Heart left ventricle (tissue), 16 donors: ENCODE measurements at regions not wholly inside any gene's neighbourhood (a gene's known extent, or its start where the extent isn't known, plus 50 kb on each side); places are given as distances from the start of the nearest gene placed in this dataset.

ENCODE experiments used
- ATAC-seq, 4 donors: fragments of 200-7000 bp; cut with Tn5 transposase; one replicate each; pipeline ENCODE4 v1.9.1; 2020 to 2022; ENCODE audit warnings: moderate library complexity in 4 of 4, mild to moderate bottlenecking in 3 of 4, moderate number of reproducible peaks in 1 of 4
- DNase-seq, 5 donors: peaks; one replicate each; pipeline ENCODE4 v3.0.0-alpha.2; 2020
- H3K27ac ChIP-seq, 12 donors: fragments of 200-600 bp; sonication (generic) in 4 of 12; one replicate each; pipeline versions ENCODE4 v1.5.0 to v1.8.0; 2016 to 2022; ENCODE audit warnings: mild to moderate bottlenecking in 2 of 12
- H3K27me3 ChIP-seq, 9 donors: fragments of 200-600 bp; sonication (generic) in 2 of 9; one replicate each; pipeline versions ENCODE4 v1.5.1 to v1.8.0; 2016 to 2022; ENCODE audit warnings: mild to moderate bottlenecking in 3 of 9
- H3K36me3 ChIP-seq, 9 donors: fragments of 200-600 bp; sonication (generic) in 2 of 9; one replicate each; pipeline versions ENCODE4 v1.5.0 to v1.8.0; 2018 to 2022; ENCODE audit warnings: mild to moderate bottlenecking in 2 of 9
- H3K4me1 ChIP-seq, 12 donors: fragments of 200-600 bp; sonication (generic) in 4 of 12; one replicate each; pipeline versions ENCODE4 v1.5.0 to v1.8.0; 2016 to 2022; ENCODE audit warnings: mild to moderate bottlenecking in 3 of 12
- H3K4me3 ChIP-seq, 12 donors: fragments of 200-600 bp; sonication (generic) in 4 of 12; one replicate each; pipeline versions ENCODE4 v1.5.0 to v1.8.0; 2017 to 2022; ENCODE audit warnings: mild to moderate bottlenecking in 9 of 12, moderate library complexity in 4 of 12
- H3K9me3 ChIP-seq, 12 donors: fragments of 200-600 bp; sonication (generic) in 4 of 12; one replicate each; pipeline versions ENCODE4 v1.5.0 to v1.8.0; 2016 to 2022; ENCODE audit warnings: mild to moderate bottlenecking in 1 of 12
- POLR2A ChIP-seq, 2 donors: fragments of 450-650 bp; IDR thresholded peaks; one replicate each; pipeline ENCODE4 v1.6.1; 2017; ENCODE audit warnings: antibody characterized with exemption in 2 of 2, mild to moderate bottlenecking in 2 of 2, moderate library complexity in 2 of 2
- WGBS, 4 donors: extraction: QIAGEN DNeasy Blood & Tissue Kit in 2 of 4; methylation state at CpG; one replicate each; pipeline versions ENCODE4 v1.1.5 to v1.1.7; 2013 to 2018; 5-methylcytosine and 5-hydroxymethylcytosine counted together
- intact Hi-C, 10 donors: fragments of 100-400 bp; cut with DNase I; formaldehyde crosslinking; loops; one replicate each; pipeline versions ENCODE4 v1.11.1 to v1.14.2; 2022
- TF ChIP-seq, protein P1 (sequence below), 12 donors: fragments of 200-600 bp; sonication (generic) in 4 of 12; IDR thresholded peaks; one replicate each; pipeline versions ENCODE4 v1.5.0 to v1.8.0; 2018 to 2022; ENCODE audit warnings: antibody characterized with exemption in 12 of 12, mild to moderate bottlenecking in 5 of 12
- donor health status: ischemic (EF 13 %, LVEDD 7.1; RV severe dilation, severe dysfunction).
- donor health status: healthy with polysubstance abuse.
- donor health status: DM: no; HTN: yes; CAD: no.
- donor health status: DM: no; HTN: no; CAD: no.
- donor health status: ischemic (EF 25% LVEDD 6.9; RV normal size, moderate dysfunction).
- donor health status: ischemic (EF 25% LVEDD 5.7; RV mildly dilated, moderate dysfunction).
- donor health status: healthy.
- donor health status: DM: yes; HTN: yes; CAD: no.
- donor health status: ischemic (EF 35%, LVEDD 5.7; RV mildly dilated, moderate dysfunction).
- donor health status: nonischemic (EF 11% LVEDD 7.7; RV severe dilation, severe dysfunction).
- donor health status: DM: yes; HTN: yes; CAD: no.
- donor health status: PGD.
- donor health status: ischemic (EF 29% LVEDD 5.4; RV normal size, mild dysfunction).
- donor health status: nonischemic (EF 23%, LVEDD 6.1; RV moderate dilation, normal function).

DNA sequence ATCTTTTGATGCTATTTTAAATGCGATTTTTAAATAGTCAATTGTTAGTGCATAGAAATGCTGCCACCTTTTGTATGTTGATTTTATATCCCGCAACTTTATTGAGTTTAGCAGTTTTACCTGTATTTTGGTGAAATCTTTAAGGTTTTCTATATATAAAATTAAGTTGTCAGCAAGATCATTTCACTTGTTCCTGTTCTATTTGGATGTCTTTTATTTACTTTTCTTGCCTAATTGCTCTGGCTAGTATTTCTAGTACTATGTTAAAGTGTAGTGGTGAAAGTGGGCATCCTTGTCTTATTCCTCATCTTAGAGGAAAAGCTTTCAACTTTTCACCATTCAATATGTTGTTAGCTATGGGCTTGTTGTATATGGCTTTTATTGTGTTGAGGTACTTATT, 813.3 kb upstream of the CELF2 start:
- Histone ChIP-seq H3K4me3 (no peak overlapping the region), H3K9me3 (peaks cover 0 to 34% (median 20%) of the 10 kb centered on the region in 12 donors), H3K27ac (no peak overlapping the region), H3K4me1 (peaks cover 0 to 4% (median 0%) of the 10 kb centered on the region in 12 donors), H3K27me3 (no peaks in the 10 kb centered on the region), H3K36me3 (no peaks in the 10 kb centered on the region)
- intact Hi-C loops: no loop called here
- WGBS, 4 donors: 90 to 97% (median 94%) methylated on average over 2 of the region's 2 CpGs
- no peak for TF ChIP-seq POLR2A (IDR thresholded peaks at IDR 0.05)
- TF ChIP-seq, protein P1, sequence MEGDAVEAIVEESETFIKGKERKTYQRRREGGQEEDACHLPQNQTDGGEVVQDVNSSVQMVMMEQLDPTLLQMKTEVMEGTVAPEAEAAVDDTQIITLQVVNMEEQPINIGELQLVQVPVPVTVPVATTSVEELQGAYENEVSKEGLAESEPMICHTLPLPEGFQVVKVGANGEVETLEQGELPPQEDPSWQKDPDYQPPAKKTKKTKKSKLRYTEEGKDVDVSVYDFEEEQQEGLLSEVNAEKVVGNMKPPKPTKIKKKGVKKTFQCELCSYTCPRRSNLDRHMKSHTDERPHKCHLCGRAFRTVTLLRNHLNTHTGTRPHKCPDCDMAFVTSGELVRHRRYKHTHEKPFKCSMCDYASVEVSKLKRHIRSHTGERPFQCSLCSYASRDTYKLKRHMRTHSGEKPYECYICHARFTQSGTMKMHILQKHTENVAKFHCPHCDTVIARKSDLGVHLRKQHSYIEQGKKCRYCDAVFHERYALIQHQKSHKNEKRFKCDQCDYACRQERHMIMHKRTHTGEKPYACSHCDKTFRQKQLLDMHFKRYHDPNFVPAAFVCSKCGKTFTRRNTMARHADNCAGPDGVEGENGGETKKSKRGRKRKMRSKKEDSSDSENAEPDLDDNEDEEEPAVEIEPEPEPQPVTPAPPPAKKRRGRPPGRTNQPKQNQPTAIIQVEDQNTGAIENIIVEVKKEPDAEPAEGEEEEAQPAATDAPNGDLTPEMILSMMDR (IDR thresholded peaks at IDR 0.05): no peak
- ATAC-seq (no peak), DNase-seq (no peak)

DNA sequence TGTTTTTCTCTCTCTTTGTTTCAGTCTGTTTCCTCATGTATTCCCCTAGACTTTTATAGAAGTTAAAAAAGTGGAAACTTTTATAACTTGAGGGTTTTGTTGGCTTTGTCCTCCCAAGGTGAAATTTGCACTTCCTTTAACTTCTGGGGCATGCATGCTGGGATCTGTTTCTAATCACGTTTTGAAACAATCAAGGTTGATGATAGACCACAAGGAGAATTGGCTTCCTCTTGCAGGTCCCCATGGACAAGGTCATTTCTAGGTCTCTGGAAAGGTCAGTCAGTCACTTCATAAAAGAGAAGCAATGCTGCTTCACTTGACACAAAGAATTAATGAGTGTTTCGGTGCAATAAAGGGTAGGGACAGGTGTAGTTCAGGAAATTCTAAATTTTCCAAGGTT, 811.8 kb upstream of the CELF2 start:
- DNase-seq (no peak), ATAC-seq (no peak)
- Histone ChIP-seq H3K27ac (no peak overlapping the region), H3K4me3 (no peak overlapping the region), H3K36me3 (no peaks in the 10 kb centered on the region), H3K27me3 (no peaks in the 10 kb centered on the region), H3K9me3 (peaks cover 0 to 34% (median 20%) of the 10 kb centered on the region in 12 donors), H3K4me1 (peaks cover 0 to 4% (median 0%) of the 10 kb centered on the region in 12 donors)
- intact Hi-C loops: no loop called here
- TF ChIP-seq, protein P1 (IDR thresholded peaks at IDR 0.05): no peak
- no peak for TF ChIP-seq POLR2A (IDR thresholded peaks at IDR 0.05)
- 59 to 75% (median 63%) methylated on average over 2 of the region's 2 CpGs for WGBS, 4 donors

DNA sequence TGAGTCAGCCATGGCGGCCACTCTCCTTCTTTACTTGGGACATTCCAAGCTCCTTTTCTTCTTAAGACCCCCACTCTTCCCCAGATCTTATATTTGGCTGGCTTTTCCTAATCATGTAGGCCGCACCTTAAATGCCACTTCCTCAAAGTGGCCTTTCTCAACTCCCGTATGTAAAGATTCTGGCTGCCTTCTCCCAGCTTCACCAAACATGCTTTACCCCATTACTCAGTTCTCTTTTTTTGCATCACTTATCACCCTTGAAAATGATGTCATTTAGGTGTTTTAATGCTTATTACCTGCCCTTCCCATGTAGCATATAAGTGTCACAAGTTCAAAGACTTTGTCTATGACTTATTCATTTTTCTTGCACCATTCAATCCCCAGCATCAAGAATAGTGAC, 810.1 kb upstream of the CELF2 start:
- Histone ChIP-seq H3K4me1 (peaks cover 0 to 4% (median 0%) of the 10 kb centered on the region in 12 donors), H3K36me3 (no peaks in the 10 kb centered on the region), H3K9me3 (peaks cover 0 to 33% (median 19%) of the 10 kb centered on the region in 12 donors), H3K27ac (no peak overlapping the region), H3K27me3 (no peaks in the 10 kb centered on the region), H3K4me3 (no peak overlapping the region)
- intact Hi-C loops: no loop called here
- WGBS, 4 donors: 60 to 92% (median 84%) methylated on average over 2 to 3 of the region's 3 CpGs
- no peak for ATAC-seq
- TF ChIP-seq, protein P1 (IDR thresholded peaks at IDR 0.05): no peak
- TF ChIP-seq POLR2A (IDR thresholded peaks at IDR 0.05): no peak
- DNase-seq: no peak

GRCh38 chr10:10208196-10208595, 809.5 kb upstream of the CELF2 start:
- DNase-seq (no peak), ATAC-seq (no peak)
- TF ChIP-seq, protein P1 (IDR thresholded peaks at IDR 0.05): no peak
- TF ChIP-seq POLR2A (IDR thresholded peaks at IDR 0.05): no peak
- Histone ChIP-seq H3K36me3 (no peaks in the 10 kb centered on the region), H3K4me3 (no peak overlapping the region), H3K27me3 (no peaks in the 10 kb centered on the region), H3K9me3 (peaks cover 0 to 27% (median 16%) of the 10 kb centered on the region in 12 donors), H3K4me1 (peaks cover 0 to 4% (median 0%) of the 10 kb centered on the region in 12 donors), H3K27ac (no peak overlapping the region)
- intact Hi-C loops: no loop called here
- 60 to 69% (median 65%) methylated on average over 4 of the region's 4 CpGs for WGBS, 4 donors
